ENCODE measurements at regions not wholly inside any gene's neighbourhood (a gene's known extent, or its start where the extent isn't known, plus 50 kb on each side); places are given as distances from the start of the nearest gene placed in this dataset.

GRCh38 chr15:23514484-23514883 is 51.0 kb upstream of the MKRN3 start:
- DNase-seq = no peak

- no peak for DNase-seq
Observed at GRCh38 chr15:23506762-23507161, 58.7 kb upstream of the MKRN3 start.

- DNase-seq = peak; percentile 97
Observed at GRCh38 chr15:23503980-23504379, 56.9 kb upstream of the GOLGA6L2 start.

GRCh38 chr15:23503576-23503975 is 56.5 kb upstream of the GOLGA6L2 start:
- no peak for DNase-seq

- DNase-seq = peak; percentile 47
Observed at GRCh38 chr15:23497710-23498111, 50.7 kb upstream of the GOLGA6L2 start.

Data from NCI-H146 (cell line).